Duodenal mucosa (tissue), 2 donors: ENCODE measurements at regions not wholly inside any gene's neighbourhood (a gene's known extent, or its start where the extent isn't known, plus 50 kb on each side); places are given as distances from the start of the nearest gene placed in this dataset.
"Not testable (repeated sequence)": the region's sequence is repeated elsewhere in the genome, so short reads cannot be mapped to it uniquely, and the experiment has no call there.

Experiments
- H3K27ac ChIP-seq: one replicate; pipeline ENCODE4 v1.7.0; 2013; ENCODE audit warnings: low read depth, low read length
- H3K27me3 ChIP-seq, 2 donors: one replicate each; pipeline ENCODE4 v1.7.0; 2013; ENCODE audit warnings: low read length in 2 of 2, control low read depth in 1 of 2; ENCODE audit not compliant: insufficient read depth in 2 of 2, control insufficient read depth in 1 of 2
- H3K36me3 ChIP-seq, 2 donors: one replicate each; pipeline ENCODE4 v1.7.0; 2013; ENCODE audit warnings: low read length in 2 of 2, control low read depth in 1 of 2; ENCODE audit not compliant: insufficient read depth in 2 of 2, control insufficient read depth in 1 of 2
- H3K4me1 ChIP-seq, 2 donors: one replicate each; pipeline ENCODE4 v1.7.0; 2013; ENCODE audit warnings: low read length in 2 of 2, control low read depth in 1 of 2; ENCODE audit not compliant: insufficient read depth in 2 of 2, control insufficient read depth in 1 of 2
- H3K4me3 ChIP-seq, 2 donors: one replicate each; pipeline ENCODE4 v1.7.0; 2013; ENCODE audit warnings: low read length in 2 of 2, low read depth in 1 of 2
- H3K9ac ChIP-seq, 2 donors: one replicate each; pipeline ENCODE4 v1.7.0; 2013; ENCODE audit warnings: low read length in 2 of 2, low read depth in 1 of 2
- H3K9me3 ChIP-seq, 2 donors: one replicate each; pipeline ENCODE4 v1.7.0; 2013; ENCODE audit warnings: low read length in 2 of 2, control low read depth in 1 of 2; ENCODE audit not compliant: control insufficient read depth in 1 of 2

DNA sequence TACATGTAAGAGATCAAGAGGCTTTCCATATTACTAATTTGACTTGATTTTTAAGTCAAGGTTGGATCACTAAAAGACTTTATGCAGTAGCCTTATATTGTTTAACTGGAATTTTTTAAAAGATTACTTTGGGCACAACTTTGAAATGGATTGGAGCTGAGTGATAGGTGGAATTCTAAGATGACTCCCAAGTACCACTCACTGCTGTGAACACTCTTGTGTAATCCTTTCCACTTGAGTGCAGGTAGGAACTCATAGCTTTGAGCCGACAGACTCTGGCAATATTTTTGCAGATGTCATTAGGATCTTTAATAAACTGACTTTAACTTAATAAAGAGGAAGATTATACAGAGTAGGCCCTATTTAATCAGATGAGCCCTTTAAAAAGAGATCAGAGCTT is 831.1 kb upstream of the NCAM2 start:
- H3K36me3 ChIP-seq: no peaks in the 10 kb centered on the region
- H3K9ac ChIP-seq: no peak overlapping the region
- no peak overlapping the region for H3K4me3 ChIP-seq
- peaks cover 0 to 7% of the 10 kb centered on the region in 2 donors for H3K9me3 ChIP-seq
- no peak overlapping the region for H3K27ac ChIP-seq
- no peaks in the 10 kb centered on the region for H3K4me1 ChIP-seq
- H3K27me3 ChIP-seq: no peaks in the 10 kb centered on the region

GRCh38 chr21:20169812-20170576 is 828.2 kb upstream of the NCAM2 start:
- no peaks in the 10 kb centered on the region for H3K4me1 ChIP-seq
- H3K9ac ChIP-seq: no peak overlapping the region
- H3K27ac ChIP-seq: no peak overlapping the region
- peaks cover 0 to 7% of the 10 kb centered on the region in 2 donors for H3K9me3 ChIP-seq
- H3K27me3 ChIP-seq: no peaks in the 10 kb centered on the region
- no peak overlapping the region for H3K4me3 ChIP-seq
- no peaks in the 10 kb centered on the region for H3K36me3 ChIP-seq

- Histone ChIP-seq H3K9me3 (peaks cover 10 to 16% of the 10 kb centered on the region in 2 donors), H3K27ac (no peak overlapping the region), H3K4me1 (no peaks in the 10 kb centered on the region), H3K36me3 (no peaks in the 10 kb centered on the region), H3K27me3 (no peaks in the 10 kb centered on the region), H3K9ac (no peak overlapping the region), H3K4me3 (no peak overlapping the region)
Measured at GRCh38 chr21:20186186-20186585, 812.0 kb upstream of the NCAM2 start.

DNA sequence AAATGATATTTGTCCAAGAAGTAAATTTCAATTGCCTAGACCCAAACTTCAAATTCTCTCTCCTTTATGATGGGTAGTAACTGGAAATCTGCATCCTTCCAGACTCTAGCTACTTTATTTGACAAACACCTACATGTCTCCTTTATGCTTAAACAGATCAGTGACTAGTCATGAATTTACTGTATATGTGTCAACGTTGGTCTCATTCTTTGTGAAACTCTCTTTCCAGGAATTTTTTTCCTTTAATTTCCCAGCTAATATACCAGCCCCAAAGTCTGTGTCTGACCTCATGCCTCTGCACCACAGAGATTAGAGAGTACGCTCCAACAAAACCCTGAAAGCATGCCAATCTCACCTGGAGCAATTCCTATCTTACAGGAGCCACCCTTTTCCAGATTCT is 811.2 kb upstream of the NCAM2 start:
- Histone ChIP-seq H3K27ac (no peak overlapping the region), H3K4me1 (no peaks in the 10 kb centered on the region), H3K4me3 (no peak overlapping the region), H3K27me3 (no peaks in the 10 kb centered on the region), H3K9me3 (peaks cover 6 to 12% of the 10 kb centered on the region in 2 donors), H3K9ac (no peak overlapping the region), H3K36me3 (no peaks in the 10 kb centered on the region)

DNA sequence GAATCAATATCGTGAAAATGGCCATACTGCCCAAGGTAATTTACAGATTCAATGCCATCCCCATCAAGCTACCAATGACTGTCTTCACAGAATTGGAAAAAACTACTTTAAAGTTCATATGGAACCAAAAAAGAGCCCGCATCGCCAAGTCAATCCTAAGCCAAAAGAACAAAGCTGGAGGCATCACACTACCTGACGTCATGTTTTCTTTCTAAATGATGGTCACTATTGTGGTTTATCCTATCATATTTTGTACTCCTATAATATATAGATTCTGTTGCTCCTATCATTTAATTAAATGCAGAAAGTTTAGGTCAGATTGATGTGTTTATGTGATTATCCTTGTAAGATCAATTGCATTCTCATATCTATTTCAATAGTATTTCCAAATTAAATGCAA is 796.9 kb upstream of the NCAM2 start:
- H3K27me3 ChIP-seq, H3K9ac ChIP-seq, H3K27ac ChIP-seq, H3K4me3 ChIP-seq, H3K4me1 ChIP-seq, H3K36me3 ChIP-seq: not testable (repeated sequence)
- peaks cover 9 to 15% of the 10 kb centered on the region in 2 donors for H3K9me3 ChIP-seq

GRCh38 chr21:20207335-20207734 is 790.9 kb upstream of the NCAM2 start:
- Histone ChIP-seq H3K27ac (no peak overlapping the region), H3K36me3 (no peaks in the 10 kb centered on the region), H3K9ac (no peak overlapping the region), H3K4me1 (no peaks in the 10 kb centered on the region), H3K4me3 (no peak overlapping the region), H3K9me3 (peaks cover 4 to 11% of the 10 kb centered on the region in 2 donors), H3K27me3 (no peaks in the 10 kb centered on the region)

GRCh38 chr21:20215959-20216358 is 782.2 kb upstream of the NCAM2 start:
- peaks cover 10 to 27% of the 10 kb centered on the region in 2 donors for H3K9me3 ChIP-seq
- no peaks in the 10 kb centered on the region for H3K36me3 ChIP-seq
- no peak overlapping the region for H3K4me3 ChIP-seq
- H3K27ac ChIP-seq: no peak overlapping the region
- no peaks in the 10 kb centered on the region for H3K27me3 ChIP-seq
- no peak overlapping the region for H3K9ac ChIP-seq
- no peaks in the 10 kb centered on the region for H3K4me1 ChIP-seq

GRCh38 chr21:20220586-20220985 is 777.6 kb upstream of the NCAM2 start:
- Histone ChIP-seq H3K9ac (no peak overlapping the region), H3K27me3 (no peaks in the 10 kb centered on the region), H3K9me3 (peaks cover 0 to 17% of the 10 kb centered on the region in 2 donors), H3K27ac (no peak overlapping the region), H3K36me3 (no peaks in the 10 kb centered on the region), H3K4me1 (no peaks in the 10 kb centered on the region), H3K4me3 (no peak overlapping the region)

GRCh38 chr21:20221981-20222380 is 776.2 kb upstream of the NCAM2 start:
- not testable (repeated sequence) for H3K4me1 ChIP-seq, H3K27me3 ChIP-seq, H3K4me3 ChIP-seq, H3K36me3 ChIP-seq, H3K9ac ChIP-seq, H3K27ac ChIP-seq
- peaks cover 5 to 16% of the 10 kb centered on the region in 2 donors for H3K9me3 ChIP-seq

- H3K4me3 ChIP-seq, H3K27me3 ChIP-seq, H3K4me1 ChIP-seq: not testable (repeated sequence)
Measured at GRCh38 chr21:20236649-20237048, 761.6 kb upstream of the NCAM2 start.

More at GRCh38 chr21:20236649-20237048, 761.6 kb upstream of the NCAM2 start:
- not testable (repeated sequence) for H3K27ac ChIP-seq, H3K36me3 ChIP-seq, H3K9ac ChIP-seq
- peaks cover 9 to 16% of the 10 kb centered on the region in 2 donors for H3K9me3 ChIP-seq
